Spleen (tissue), 11 donors: ENCODE measurements at regions not wholly inside any gene's neighbourhood (a gene's known extent, or its start where the extent isn't known, plus 50 kb on each side); places are given as distances from the start of the nearest gene placed in this dataset.

ENCODE experiments used
- DNase-seq: peaks from one replicate; pipeline ENCODE4 v3.0.0-alpha.2; 2020
- H3K27ac ChIP-seq, 8 donors: fragments of 200-600 bp; sonication (generic) in 7 of 8; 1 replicate in 4 of 8; 2 replicates in 4 of 8; pipeline versions ENCODE4 v1.5.0 to v1.8.0; 2016 to 2021; ENCODE audit warnings: inconsistent platforms in 4 of 8, mild to moderate bottlenecking in 4 of 8, moderate library complexity in 1 of 8
- H3K27me3 ChIP-seq, 7 donors: fragments of 200-600 bp; sonication (generic) in 6 of 7; replicated peaks in 1 of 7; 1 replicate in 4 of 7; 2 replicates in 3 of 7; pipeline versions ENCODE4 v1.5.0 to v1.8.0; 2016 to 2021; ENCODE audit warnings: inconsistent platforms in 3 of 7, mild to moderate bottlenecking in 1 of 7
- H3K36me3 ChIP-seq, 6 donors: fragments of 200-600 bp; sonication (generic) in 5 of 6; 1 replicate in 4 of 6; 2 replicates in 2 of 6; pipeline versions ENCODE4 v1.5.0 to v1.8.0; 2016 to 2021; ENCODE audit warnings: inconsistent platforms in 2 of 6
- H3K4me1 ChIP-seq, 6 donors: fragments of 200-600 bp; sonication (generic) in 5 of 6; 1 replicate in 3 of 6; 2 replicates in 3 of 6; pipeline versions ENCODE4 v1.5.0 to v1.8.0; 2016 to 2021; ENCODE audit warnings: inconsistent platforms in 3 of 6
- H3K4me3 ChIP-seq, 8 donors: fragments of 200-600 bp; sonication (generic) in 7 of 8; 1 replicate in 4 of 8; 2 replicates in 4 of 8; pipeline versions ENCODE4 v1.5.0 to v1.8.0; 2016 to 2021; ENCODE audit warnings: inconsistent platforms in 4 of 8, mild to moderate bottlenecking in 4 of 8, moderate library complexity in 2 of 8
- H3K9me3 ChIP-seq, 8 donors: fragments of 200-600 bp; sonication (generic) in 7 of 8; 1 replicate in 4 of 8; 2 replicates in 4 of 8; pipeline versions ENCODE4 v1.5.0 to v1.8.0; 2016 to 2021; ENCODE audit warnings: inconsistent platforms in 4 of 8
- POLR2A ChIP-seq, 3 donors: fragments of 450-650 bp; IDR thresholded peaks; one replicate each; pipeline ENCODE4 v1.5.1; 2017; ENCODE audit warnings: antibody characterized with exemption in 3 of 3, mild to moderate bottlenecking in 1 of 3
- POLR2AphosphoS5 ChIP-seq, 3 donors: sonication (generic); formaldehyde crosslinking; IDR thresholded peaks; one replicate each; pipeline ENCODE4 v1.5.1; 2017; ENCODE audit warnings: antibody characterized with exemption in 3 of 3
- WGBS, 5 donors: extraction: QIAGEN DNeasy Blood & Tissue Kit in 3 of 5; methylation state at CpG; one replicate each; pipeline versions ENCODE4 v1.1.5 to v1.1.7; 2013 to 2018; 5-methylcytosine and 5-hydroxymethylcytosine counted together
- intact Hi-C: fragments of 100-400 bp; cut with DNase I; formaldehyde crosslinking; loops from one replicate; pipeline ENCODE4 v1.15.0; 2023; ENCODE audit warnings: low total_unique reads
- TF ChIP-seq, protein P1 (sequence below), 11 experiments: fragments of 200-600 bp in 7 of 11; fragments of 450-650 bp in 4 of 11; sonication (generic) in 4 of 11; IDR thresholded peaks in 8 of 11; conservative IDR thresholded peaks in 3 of 11; 1 replicate in 7 of 11; 2 replicates in 4 of 11; pipeline versions ENCODE4 v1.4.0 to v1.8.0; 2016 to 2021; ENCODE audit warnings: antibody characterized with exemption in 11 of 11, inconsistent platforms in 4 of 11, mild to moderate bottlenecking in 1 of 11
- donor health status: healthy with polysubstance abuse.
- donor health status: DM: no; HTN: no; CAD: no; lungs with moderate emphysema.
- donor health status: DM: no; HTN: no; CAD: no.
- donor health status: Bipolar disorder and iron deficiency.
- donor health status: healthy.
- donor health status: DM: no; HTN: no; CAD: no.
- donor health status: DM: yes; HTN: yes; CAD: no.

DNA sequence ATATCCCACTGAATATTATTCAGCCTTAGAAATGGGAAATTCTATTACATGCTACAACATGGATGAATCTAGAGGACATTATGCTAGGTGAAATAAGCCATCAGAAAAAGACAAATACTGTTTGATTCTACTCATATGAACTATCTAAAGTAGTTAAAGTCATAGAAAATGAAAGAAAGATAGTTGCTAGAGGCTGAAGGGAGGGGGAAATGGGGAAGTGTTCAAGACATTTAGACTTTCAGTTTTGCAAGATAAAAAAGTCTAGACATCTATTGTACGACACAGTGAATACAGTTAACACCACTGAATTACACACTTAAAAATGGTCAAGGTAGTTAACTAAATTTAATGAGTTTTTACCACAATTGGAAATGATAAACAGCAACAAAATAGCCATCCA is 835.9 kb upstream of the CHAC2 start:
- H3K9me3 ChIP-seq = peaks cover 0 to 27% (median 19%) of the 10 kb centered on the region in 8 donors
- intact Hi-C loops = no loop called here
- no peak overlapping the region for H3K27ac ChIP-seq
- no peak overlapping the region for H3K4me3 ChIP-seq
- H3K36me3 ChIP-seq = no peaks in the 10 kb centered on the region
- no peak for DNase-seq
- 24 to 47% (median 26%) methylated on average over 1 of the region's 1 CpG for WGBS, 5 donors
- TF ChIP-seq POLR2A (IDR thresholded peaks at IDR 0.05) (no peak), POLR2AphosphoS5 (IDR thresholded peaks at IDR 0.05) (no peak)
- TF ChIP-seq, protein P1, sequence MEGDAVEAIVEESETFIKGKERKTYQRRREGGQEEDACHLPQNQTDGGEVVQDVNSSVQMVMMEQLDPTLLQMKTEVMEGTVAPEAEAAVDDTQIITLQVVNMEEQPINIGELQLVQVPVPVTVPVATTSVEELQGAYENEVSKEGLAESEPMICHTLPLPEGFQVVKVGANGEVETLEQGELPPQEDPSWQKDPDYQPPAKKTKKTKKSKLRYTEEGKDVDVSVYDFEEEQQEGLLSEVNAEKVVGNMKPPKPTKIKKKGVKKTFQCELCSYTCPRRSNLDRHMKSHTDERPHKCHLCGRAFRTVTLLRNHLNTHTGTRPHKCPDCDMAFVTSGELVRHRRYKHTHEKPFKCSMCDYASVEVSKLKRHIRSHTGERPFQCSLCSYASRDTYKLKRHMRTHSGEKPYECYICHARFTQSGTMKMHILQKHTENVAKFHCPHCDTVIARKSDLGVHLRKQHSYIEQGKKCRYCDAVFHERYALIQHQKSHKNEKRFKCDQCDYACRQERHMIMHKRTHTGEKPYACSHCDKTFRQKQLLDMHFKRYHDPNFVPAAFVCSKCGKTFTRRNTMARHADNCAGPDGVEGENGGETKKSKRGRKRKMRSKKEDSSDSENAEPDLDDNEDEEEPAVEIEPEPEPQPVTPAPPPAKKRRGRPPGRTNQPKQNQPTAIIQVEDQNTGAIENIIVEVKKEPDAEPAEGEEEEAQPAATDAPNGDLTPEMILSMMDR (IDR thresholded peaks at IDR 0.05 in 8 of 11, conservative IDR thresholded peaks at IDR 0.05 in 3 of 11) = no peak
- H3K27me3 ChIP-seq = no peaks in the 10 kb centered on the region
- no peaks in the 10 kb centered on the region for H3K4me1 ChIP-seq

DNA sequence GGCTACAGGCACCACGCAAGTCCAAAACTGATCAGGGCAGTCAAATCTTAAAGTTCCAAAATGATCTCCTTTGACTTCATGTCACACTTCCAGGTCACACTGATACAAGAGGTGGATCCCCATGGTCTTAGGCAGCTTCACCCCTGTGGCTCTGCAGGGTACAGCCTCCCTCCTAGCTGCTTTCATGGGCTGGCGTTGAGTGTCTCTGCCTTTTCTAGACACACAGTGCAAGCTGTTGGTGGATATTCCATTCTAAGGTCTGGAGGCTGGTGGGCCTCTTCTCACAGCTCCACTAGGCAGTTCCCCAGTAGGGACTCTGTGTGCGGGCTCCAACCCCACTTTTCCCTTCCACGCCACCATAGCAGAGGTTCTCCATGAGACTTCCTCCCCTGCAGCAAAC is 838.2 kb upstream of the CHAC2 start:
- peak; percentile 31 for DNase-seq
- no peaks in the 10 kb centered on the region for H3K36me3 ChIP-seq
- no peak overlapping the region for H3K4me3 ChIP-seq
- H3K27ac ChIP-seq = no peak overlapping the region
- H3K9me3 ChIP-seq = peaks cover 0 to 35% (median 19%) of the 10 kb centered on the region in 8 donors
- WGBS, 5 donors = 83 to 95% (median 89%) methylated on average over 4 of the region's 4 CpGs
- TF ChIP-seq, protein P1 (IDR thresholded peaks at IDR 0.05 in 8 of 11, conservative IDR thresholded peaks at IDR 0.05 in 3 of 11) = no peak
- TF ChIP-seq POLR2AphosphoS5 (IDR thresholded peaks at IDR 0.05) (no peak), POLR2A (IDR thresholded peaks at IDR 0.05) (no peak)
- intact Hi-C loops = no loop called here
- H3K27me3 ChIP-seq = no peaks in the 10 kb centered on the region
- no peaks in the 10 kb centered on the region for H3K4me1 ChIP-seq

DNA sequence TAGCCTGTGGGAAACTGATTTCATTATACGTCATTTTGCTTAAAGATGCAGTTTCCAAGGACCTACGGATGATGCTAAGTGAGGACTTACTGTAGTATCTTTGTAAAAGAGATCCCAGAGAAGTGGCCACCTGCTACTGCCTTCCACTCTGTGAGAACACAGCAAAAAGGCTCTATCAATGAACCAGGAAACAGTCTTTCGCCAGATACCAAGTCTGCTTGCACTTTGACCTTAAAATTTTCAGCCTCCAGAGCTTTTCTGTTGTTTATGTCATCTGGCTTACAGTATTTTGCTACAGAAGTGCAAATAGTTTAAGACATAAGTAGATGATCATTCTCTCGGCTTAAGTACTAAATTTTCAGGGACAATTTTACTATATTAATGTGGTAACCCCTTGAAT is 847.9 kb upstream of the CHAC2 start:
- H3K9me3 ChIP-seq = peaks cover 0 to 2% (median 0%) of the 10 kb centered on the region in 8 donors
- no peaks in the 10 kb centered on the region for H3K27me3 ChIP-seq
- no peaks in the 10 kb centered on the region for H3K36me3 ChIP-seq
- no peaks in the 10 kb centered on the region for H3K4me1 ChIP-seq
- TF ChIP-seq, protein P1 (IDR thresholded peaks at IDR 0.05 in 8 of 11, conservative IDR thresholded peaks at IDR 0.05 in 3 of 11) = no peak
- H3K4me3 ChIP-seq = no peak overlapping the region
- no peak for DNase-seq
- 64 to 75% (median 69%) methylated on average over 4 of the region's 4 CpGs for WGBS, 5 donors
- intact Hi-C loops = no loop called here
- no peak overlapping the region for H3K27ac ChIP-seq

DNA sequence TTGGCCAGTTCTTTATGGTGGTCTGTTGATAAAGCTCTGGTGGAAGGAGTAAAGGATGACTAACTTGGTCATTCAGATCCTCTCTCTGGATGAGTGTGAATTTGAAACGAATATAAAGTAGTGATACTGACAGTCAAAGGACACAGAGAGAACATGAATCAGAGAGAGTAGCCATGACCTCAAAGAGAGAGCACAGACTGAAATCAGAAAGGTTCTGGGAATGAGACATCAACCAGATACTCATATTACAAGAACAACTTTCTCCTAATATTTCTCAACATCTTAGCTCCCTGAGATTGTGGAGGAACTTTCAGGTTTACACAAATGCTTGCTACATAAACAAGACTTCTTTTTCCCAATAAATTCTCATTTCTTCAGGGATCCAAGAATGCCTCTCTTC is 849.1 kb upstream of the CHAC2 start:
- Histone ChIP-seq H3K4me3 (no peak overlapping the region), H3K9me3 (no peaks in the 10 kb centered on the region), H3K4me1 (no peaks in the 10 kb centered on the region), H3K36me3 (no peaks in the 10 kb centered on the region), H3K27me3 (no peaks in the 10 kb centered on the region), H3K27ac (no peak overlapping the region)
- intact Hi-C loops = no loop called here
- WGBS, 5 donors = 50 to 69% (median 59%) methylated on average over 1 of the region's 1 CpG
- TF ChIP-seq POLR2AphosphoS5 (IDR thresholded peaks at IDR 0.05) = no peak
- TF ChIP-seq POLR2A (IDR thresholded peaks at IDR 0.05) = no peak
- TF ChIP-seq, protein P1 (IDR thresholded peaks at IDR 0.05 in 8 of 11, conservative IDR thresholded peaks at IDR 0.05 in 3 of 11) = no peak
- DNase-seq = no peak
